Lower leg skin (tissue), 3 donors: ENCODE measurements at regions not wholly inside any gene's neighbourhood (a gene's known extent, or its start where the extent isn't known, plus 50 kb on each side); places are given as distances from the start of the nearest gene placed in this dataset.

Source experiments
- POLR2A ChIP-seq, 2 donors: fragments of 450-650 bp; IDR thresholded peaks; one replicate each; pipeline ENCODE4 v1.6.1; 2016 to 2017; ENCODE audit warnings: antibody characterized with exemption in 2 of 2, mild to moderate bottlenecking in 1 of 2, moderate library complexity in 1 of 2
- TF ChIP-seq, protein P1 (sequence below), 3 donors: fragments of 450-650 bp; IDR thresholded peaks; one replicate each; pipeline ENCODE4 v1.5.1; 2016; ENCODE audit warnings: antibody characterized with exemption in 3 of 3, mild to moderate bottlenecking in 3 of 3, moderate library complexity in 2 of 3

DNA sequence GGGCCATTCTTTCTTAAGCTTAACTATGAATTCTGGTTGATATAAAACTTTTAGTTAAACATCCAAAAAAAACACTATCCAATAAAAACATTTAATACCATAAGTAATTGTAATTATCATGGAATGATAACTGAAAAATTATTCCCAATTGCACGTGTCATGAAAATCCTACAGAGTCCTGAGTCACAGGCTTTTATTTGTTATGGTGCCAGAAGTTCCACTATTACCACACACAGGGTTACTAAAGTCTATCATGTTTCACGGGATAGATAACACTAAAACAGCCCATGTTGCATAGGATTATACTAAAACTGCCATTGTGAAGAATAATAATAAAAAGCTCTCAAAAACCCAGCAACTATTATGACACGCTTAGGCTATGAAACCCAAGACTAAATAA, 1381.8 kb downstream of the EFNA5 start:
- TF ChIP-seq, protein P1, sequence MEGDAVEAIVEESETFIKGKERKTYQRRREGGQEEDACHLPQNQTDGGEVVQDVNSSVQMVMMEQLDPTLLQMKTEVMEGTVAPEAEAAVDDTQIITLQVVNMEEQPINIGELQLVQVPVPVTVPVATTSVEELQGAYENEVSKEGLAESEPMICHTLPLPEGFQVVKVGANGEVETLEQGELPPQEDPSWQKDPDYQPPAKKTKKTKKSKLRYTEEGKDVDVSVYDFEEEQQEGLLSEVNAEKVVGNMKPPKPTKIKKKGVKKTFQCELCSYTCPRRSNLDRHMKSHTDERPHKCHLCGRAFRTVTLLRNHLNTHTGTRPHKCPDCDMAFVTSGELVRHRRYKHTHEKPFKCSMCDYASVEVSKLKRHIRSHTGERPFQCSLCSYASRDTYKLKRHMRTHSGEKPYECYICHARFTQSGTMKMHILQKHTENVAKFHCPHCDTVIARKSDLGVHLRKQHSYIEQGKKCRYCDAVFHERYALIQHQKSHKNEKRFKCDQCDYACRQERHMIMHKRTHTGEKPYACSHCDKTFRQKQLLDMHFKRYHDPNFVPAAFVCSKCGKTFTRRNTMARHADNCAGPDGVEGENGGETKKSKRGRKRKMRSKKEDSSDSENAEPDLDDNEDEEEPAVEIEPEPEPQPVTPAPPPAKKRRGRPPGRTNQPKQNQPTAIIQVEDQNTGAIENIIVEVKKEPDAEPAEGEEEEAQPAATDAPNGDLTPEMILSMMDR (IDR thresholded peaks at IDR 0.05), result no peak
- no peak for TF ChIP-seq POLR2A (IDR thresholded peaks at IDR 0.05)
